ENCODE measurements at regions not wholly inside any gene's neighbourhood (a gene's known extent, or its start where the extent isn't known, plus 50 kb on each side); places are given as distances from the start of the nearest gene placed in this dataset.

DNA sequence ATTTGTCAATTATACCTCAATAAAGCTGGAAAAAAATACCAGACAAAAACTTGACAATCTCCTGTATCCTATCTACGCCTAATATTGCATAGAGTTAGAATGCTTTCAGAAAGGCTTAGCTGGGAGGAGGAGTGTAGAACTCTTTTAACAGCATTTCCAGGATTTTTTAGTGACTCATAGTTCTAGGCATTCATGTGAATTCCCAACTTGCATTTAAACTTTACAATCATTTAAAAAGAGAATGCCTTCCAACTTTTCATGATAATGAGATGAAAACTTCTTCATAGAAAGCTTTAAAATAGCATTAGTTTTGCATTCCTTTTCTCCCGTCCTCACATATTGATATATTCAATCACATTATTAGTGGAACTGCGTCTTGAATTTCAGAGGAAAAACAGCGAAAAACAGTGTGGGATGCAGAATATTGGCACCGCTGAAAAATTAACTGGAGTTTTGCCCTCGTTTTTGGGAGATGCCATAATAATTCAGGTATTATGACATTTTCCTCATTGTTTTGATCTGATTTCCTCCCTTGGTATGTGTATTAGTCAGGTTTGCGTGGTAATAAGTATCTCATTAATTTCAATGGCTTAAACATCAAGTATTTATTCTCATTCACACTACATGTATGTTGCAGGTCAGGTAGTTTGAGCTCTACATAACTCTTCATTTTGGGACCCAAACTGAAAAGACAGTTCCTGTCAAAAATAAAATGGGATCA is 293.2 kb upstream of the FIGN start:
- intact Hi-C loops (cut with micrococcal nuclease) = no loop called here
- no peak for DNase-seq
- CTCF ChIA-PET = no interaction called here
- Mint-ChIP-seq H3K27me3 (no peaks in the 10 kb centered on the region), H3K4me1 (ENCODE audit: low read depth) (no peaks in the 10 kb centered on the region), H3K36me3 (no peaks in the 10 kb centered on the region), H3K4me3 (no peak overlapping the region), H3K27ac (no peak overlapping the region), H3K9me3 (peaks cover 8% of the 10 kb centered on the region)
- POLR2A ChIA-PET = no interaction called here

DNA sequence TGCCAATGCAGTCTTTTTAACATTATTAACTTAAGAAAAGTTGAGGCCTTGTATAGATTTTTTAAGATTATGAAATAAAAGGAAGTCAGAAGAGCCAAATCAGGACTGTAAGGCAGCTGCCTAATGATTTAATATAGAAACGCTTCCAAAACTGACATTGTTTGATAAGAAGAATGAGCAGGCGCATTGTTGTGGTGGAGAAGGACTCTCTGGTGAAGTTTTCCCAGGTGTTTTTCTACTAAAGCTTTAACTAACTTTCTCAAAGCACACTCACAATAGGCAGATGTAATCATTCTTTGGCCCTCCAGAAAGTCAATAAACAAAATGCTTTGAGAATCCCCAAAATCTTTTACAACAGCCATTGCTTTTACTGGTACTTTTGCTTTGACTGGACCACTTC is 288.6 kb upstream of the FIGN start:
- CTCF ChIA-PET = no interaction called here
- POLR2A ChIA-PET = no interaction called here
- Mint-ChIP-seq H3K9me3 (peaks cover 13% of the 10 kb centered on the region), H3K27me3 (no peaks in the 10 kb centered on the region), H3K4me3 (no peak overlapping the region), H3K4me1 (ENCODE audit: low read depth) (no peaks in the 10 kb centered on the region), H3K36me3 (no peaks in the 10 kb centered on the region), H3K27ac (no peak overlapping the region)
- no peak for DNase-seq
- intact Hi-C loops (cut with micrococcal nuclease) = no loop called here

DNA sequence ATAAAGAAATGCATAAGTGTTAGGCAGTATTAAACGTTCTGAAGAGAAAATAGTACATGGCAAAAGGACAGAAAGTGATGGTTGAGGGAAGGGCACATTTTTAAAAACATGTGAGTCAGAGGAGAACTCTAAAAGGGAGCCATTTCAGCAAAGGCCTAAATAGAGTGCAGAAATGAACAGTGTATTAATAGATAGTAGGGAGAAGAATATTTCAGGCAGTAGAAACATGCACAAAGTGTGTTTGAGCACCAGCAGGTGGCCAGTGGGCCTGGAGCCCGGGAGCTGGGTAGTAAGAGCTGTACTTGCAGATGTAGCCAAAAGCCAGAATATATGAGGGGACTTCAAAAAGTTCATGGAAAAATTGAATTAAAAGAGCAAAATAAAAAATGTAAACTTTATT is 288.1 kb upstream of the FIGN start:
- Mint-ChIP-seq H3K9me3 (peaks cover 9% of the 10 kb centered on the region), H3K27me3 (no peaks in the 10 kb centered on the region), H3K36me3 (no peaks in the 10 kb centered on the region), H3K27ac (no peak overlapping the region), H3K4me3 (no peak overlapping the region), H3K4me1 (ENCODE audit: low read depth) (no peaks in the 10 kb centered on the region)
- POLR2A ChIA-PET = no interaction called here
- CTCF ChIA-PET = no interaction called here
- no peak for DNase-seq
- intact Hi-C loops (cut with micrococcal nuclease) = no loop called here

DNA sequence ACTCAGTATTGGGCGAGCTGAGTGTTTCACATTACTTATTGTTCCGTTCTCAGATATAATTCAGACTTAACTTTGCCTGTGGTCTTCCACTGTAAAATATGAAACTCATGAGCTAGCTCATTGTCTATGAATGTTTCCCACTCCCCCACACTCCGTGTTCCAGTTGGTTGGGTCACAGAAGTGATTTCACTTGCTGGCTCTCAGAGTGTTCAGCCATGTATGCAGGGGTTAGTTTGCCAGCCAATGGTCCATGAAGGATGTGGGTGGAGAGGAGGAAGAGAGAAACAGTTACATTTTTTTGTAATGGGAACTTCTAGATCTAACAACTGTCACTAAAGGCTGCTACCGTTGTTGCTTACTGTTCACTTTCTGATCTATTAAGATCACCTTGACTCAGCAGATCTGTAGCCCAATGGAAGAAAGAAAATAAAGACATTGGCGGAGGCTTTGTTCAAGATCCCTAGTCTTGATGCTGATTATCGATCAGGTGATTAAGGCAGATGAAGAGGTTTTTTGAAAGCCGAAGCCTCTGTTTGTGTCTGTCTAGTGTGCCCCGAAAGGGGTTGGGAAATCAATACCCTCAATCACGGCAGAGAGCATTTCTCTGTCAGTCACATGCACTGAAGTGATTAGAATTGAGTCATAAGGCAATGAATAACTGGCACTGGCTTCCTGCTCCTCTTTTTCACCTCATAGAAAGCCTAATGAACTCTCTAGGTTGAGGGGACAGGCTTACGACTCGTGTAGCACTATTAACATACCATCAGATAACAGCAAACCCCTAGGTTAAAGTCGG is 279.7 kb upstream of the FIGN start:
- no peaks in the 10 kb centered on the region for H3K27me3 Mint-ChIP-seq
- peaks cover 7% of the 10 kb centered on the region for H3K9me3 Mint-ChIP-seq
- ChIA-PET POLR2A (no interaction called here), CTCF (no interaction called here)
- no peaks in the 10 kb centered on the region for H3K36me3 Mint-ChIP-seq
- no peaks in the 10 kb centered on the region for H3K4me1 Mint-ChIP-seq (ENCODE audit: low read depth)
- H3K27ac Mint-ChIP-seq = no peak overlapping the region
- H3K4me3 Mint-ChIP-seq = no peak overlapping the region
- intact Hi-C loops (cut with micrococcal nuclease) = no loop called here
- no peak for DNase-seq

DNA sequence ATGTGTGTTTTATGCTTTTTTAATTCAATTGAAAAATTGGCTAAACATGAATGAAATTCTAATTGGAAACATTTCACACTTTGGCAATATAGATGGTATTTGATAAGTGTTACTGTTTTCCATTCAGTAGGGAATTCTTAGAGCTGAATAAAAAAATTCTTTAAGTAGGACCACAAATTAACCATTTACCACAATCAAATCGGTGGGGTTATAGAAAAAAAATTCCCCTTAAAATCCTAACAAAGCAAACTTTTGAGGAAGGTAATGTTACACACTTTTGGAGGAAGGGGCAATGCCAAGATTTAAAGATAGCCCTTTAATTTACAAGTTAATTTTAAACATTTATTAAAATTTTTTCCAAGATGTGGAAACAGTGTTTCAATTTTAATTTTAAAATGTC is 279.0 kb upstream of the FIGN start:
- intact Hi-C loops (cut with micrococcal nuclease) = no loop called here
- Mint-ChIP-seq H3K27me3 (no peaks in the 10 kb centered on the region), H3K36me3 (no peaks in the 10 kb centered on the region), H3K27ac (no peak overlapping the region), H3K4me1 (ENCODE audit: low read depth) (no peaks in the 10 kb centered on the region), H3K9me3 (peaks cover 7% of the 10 kb centered on the region), H3K4me3 (no peak overlapping the region)
- DNase-seq = no peak
- ChIA-PET POLR2A (no interaction called here), CTCF (no interaction called here)

DNA sequence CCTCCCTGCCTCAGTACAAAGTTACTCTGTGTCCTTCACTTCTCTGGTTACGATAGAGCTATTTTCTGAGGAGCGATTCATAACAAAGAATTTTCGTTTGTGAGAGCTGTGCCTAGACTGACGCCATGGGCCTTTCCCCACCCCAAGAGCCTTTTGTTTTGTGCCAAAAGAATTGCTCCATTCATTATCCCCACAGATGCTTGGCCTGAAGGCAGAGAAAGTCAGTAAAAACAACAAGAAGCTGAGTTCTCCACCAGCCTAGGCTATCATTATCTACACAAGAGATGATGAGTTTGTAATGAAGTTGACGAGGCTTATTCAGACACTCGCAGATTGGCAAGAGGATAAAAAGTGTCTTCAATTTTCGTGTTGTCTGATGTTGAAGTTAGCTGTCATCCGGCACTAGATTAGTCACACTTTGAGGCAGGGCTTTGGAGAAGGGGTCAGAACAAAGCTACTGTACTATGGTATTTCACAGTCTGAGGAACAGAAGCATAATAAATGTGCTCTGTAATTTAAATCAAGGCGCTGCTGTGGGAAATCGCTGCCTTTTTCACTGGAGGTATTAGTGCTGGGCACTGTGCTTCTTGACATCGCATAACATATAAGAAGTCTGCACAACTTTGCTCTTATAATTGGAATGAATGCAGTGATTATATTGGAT is 278.4 kb upstream of the FIGN start:
- no peaks in the 10 kb centered on the region for H3K36me3 Mint-ChIP-seq
- intact Hi-C loops (cut with micrococcal nuclease) = no loop called here
- H3K4me3 Mint-ChIP-seq = no peak overlapping the region
- no peaks in the 10 kb centered on the region for H3K4me1 Mint-ChIP-seq (ENCODE audit: low read depth)
- no peak overlapping the region for H3K27ac Mint-ChIP-seq
- no peaks in the 10 kb centered on the region for H3K27me3 Mint-ChIP-seq
- peaks cover 7% of the 10 kb centered on the region for H3K9me3 Mint-ChIP-seq
- ChIA-PET POLR2A (no interaction called here), CTCF (no interaction called here)
- no peak for DNase-seq

DNA sequence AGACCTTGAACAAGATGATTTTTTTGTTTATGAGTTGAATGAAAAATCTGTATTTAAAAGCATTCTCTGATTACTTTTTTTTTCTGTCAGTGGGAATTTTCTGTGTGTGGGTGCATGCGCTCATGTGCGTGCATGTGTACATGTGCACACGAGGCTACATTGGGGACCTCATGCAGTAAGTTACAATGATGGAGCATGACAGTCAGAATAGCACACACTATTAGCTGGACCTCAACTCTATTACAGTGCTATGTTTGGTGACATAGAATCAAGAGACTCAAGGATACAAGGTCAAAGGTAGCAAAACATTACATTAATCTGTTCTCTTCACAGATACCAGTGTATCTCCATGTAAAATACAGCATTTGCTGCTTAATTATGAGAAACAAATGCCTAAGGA is 276.8 kb upstream of the FIGN start:
- no peak for DNase-seq
- no peaks in the 10 kb centered on the region for H3K4me1 Mint-ChIP-seq (ENCODE audit: low read depth)
- no peak overlapping the region for H3K4me3 Mint-ChIP-seq
- CTCF ChIA-PET = no interaction called here
- no peak overlapping the region for H3K27ac Mint-ChIP-seq
- intact Hi-C loops (cut with micrococcal nuclease) = no loop called here
- H3K9me3 Mint-ChIP-seq = peaks cover 7% of the 10 kb centered on the region
- H3K27me3 Mint-ChIP-seq = no peaks in the 10 kb centered on the region
- POLR2A ChIA-PET = no interaction called here
- H3K36me3 Mint-ChIP-seq = no peaks in the 10 kb centered on the region

DNA sequence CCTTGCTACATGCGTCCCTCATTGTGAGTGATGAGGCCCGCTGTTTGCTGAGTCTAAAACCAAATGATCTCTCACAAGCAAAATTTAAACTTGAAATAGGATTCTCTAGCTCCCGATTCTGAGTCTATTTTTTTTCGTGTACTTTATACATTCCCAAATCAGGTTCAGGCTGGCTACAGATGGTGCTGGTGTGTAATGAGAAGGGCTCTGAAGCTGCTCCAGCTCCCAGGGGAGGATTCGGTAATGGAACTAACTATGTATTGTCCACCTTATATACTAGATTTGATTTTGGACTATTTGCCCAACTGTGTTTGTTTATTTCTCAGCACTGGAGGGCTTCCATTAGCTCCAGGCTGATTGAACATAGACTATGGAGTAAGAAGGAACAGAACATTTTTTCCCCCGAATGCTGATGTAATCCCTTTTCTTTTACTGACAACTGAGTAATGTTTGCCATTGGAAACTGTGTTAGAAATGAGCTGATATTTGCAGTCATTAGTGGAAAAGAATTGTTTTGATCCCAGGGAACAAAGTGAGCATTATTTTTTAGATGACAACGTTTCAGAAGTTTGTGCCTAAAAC is 274.0 kb upstream of the FIGN start:
- H3K9me3 Mint-ChIP-seq = peaks cover 10% of the 10 kb centered on the region
- intact Hi-C loops (cut with micrococcal nuclease) = no loop called here
- no peak overlapping the region for H3K4me3 Mint-ChIP-seq
- H3K27ac Mint-ChIP-seq = no peak overlapping the region
- CTCF ChIA-PET = no interaction called here
- H3K36me3 Mint-ChIP-seq = no peaks in the 10 kb centered on the region
- no peaks in the 10 kb centered on the region for H3K27me3 Mint-ChIP-seq
- H3K4me1 Mint-ChIP-seq (ENCODE audit: low read depth) = no peaks in the 10 kb centered on the region
- POLR2A ChIA-PET = no interaction called here
- no peak for DNase-seq

DNA sequence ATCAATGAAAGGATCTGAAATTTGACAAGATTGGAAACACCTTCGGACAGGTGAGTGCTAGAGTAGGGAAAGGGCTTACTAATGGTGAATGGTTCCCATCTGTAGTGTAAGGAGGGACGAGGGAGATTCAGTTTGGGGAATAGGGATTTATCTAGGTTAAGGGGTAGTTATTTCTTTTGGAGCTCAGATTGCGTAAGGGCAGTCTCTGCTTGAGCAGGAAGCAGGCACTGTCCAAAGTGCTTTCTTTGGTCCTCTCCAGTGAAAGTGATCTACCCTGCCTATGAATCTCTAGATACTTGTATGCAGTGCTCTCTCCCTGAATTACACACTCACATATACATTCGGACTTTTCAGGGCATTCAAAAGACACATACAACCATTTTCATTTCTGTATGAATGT is 272.9 kb upstream of the FIGN start:
- no peak for DNase-seq
- Mint-ChIP-seq H3K27me3 (no peaks in the 10 kb centered on the region), H3K36me3 (no peaks in the 10 kb centered on the region), H3K9me3 (peaks cover 6% of the 10 kb centered on the region), H3K4me1 (ENCODE audit: low read depth) (no peaks in the 10 kb centered on the region), H3K4me3 (no peak overlapping the region), H3K27ac (no peak overlapping the region)
- CTCF ChIA-PET = no interaction called here
- POLR2A ChIA-PET = no interaction called here
- intact Hi-C loops (cut with micrococcal nuclease) = no loop called here

DNA sequence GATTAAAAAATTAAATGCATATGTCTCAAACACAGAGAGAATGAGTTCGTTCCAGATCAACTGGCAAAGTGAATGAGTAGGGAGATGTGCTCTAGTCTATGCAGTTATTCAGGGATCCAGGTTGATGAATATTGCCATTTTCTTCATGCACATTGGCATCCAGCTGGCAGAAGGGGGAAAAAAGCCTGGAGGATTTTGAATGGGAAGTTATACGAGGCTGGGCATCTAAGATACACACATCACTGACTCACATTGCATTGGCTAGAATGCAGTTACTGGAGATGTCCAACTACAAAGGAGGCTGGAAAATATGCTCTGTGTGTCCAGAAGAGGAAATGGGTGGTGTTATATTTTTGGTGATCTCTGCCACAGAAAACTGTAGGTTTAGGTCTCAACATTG is 270.9 kb upstream of the FIGN start:
- CTCF ChIA-PET = no interaction called here
- H3K36me3 Mint-ChIP-seq = no peaks in the 10 kb centered on the region
- POLR2A ChIA-PET = no interaction called here
- H3K27me3 Mint-ChIP-seq = no peaks in the 10 kb centered on the region
- intact Hi-C loops (cut with micrococcal nuclease) = no loop called here
- H3K4me1 Mint-ChIP-seq (ENCODE audit: low read depth) = no peaks in the 10 kb centered on the region
- no peak for DNase-seq
- no peak overlapping the region for H3K27ac Mint-ChIP-seq
- H3K9me3 Mint-ChIP-seq = peaks cover 9% of the 10 kb centered on the region
- no peak overlapping the region for H3K4me3 Mint-ChIP-seq

DNA sequence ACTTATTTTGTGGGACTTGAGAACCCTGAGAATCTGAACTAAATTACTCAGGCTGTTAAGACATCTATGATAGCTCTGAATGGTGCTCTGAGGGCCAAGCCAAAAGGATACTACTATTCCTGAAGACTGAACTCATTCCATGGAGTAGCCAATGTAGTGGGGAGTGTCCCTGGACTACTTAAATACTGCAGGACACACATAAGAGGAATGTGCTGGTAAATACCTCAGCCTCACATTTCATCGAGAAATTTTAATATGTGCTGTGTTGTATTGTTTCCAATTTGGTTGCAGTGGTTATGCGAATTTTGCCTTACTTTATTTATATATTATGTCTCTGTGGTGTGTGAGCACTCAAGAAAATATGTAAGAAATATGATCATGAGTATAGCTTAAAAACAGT is 264.4 kb upstream of the FIGN start:
- intact Hi-C loops (cut with micrococcal nuclease) = no loop called here
- Mint-ChIP-seq H3K4me3 (no peak overlapping the region), H3K4me1 (ENCODE audit: low read depth) (no peaks in the 10 kb centered on the region), H3K27ac (no peak overlapping the region), H3K27me3 (no peaks in the 10 kb centered on the region), H3K9me3 (peaks cover 9% of the 10 kb centered on the region), H3K36me3 (no peaks in the 10 kb centered on the region)
- POLR2A ChIA-PET = no interaction called here
- CTCF ChIA-PET = no interaction called here
- DNase-seq = no peak

DNA sequence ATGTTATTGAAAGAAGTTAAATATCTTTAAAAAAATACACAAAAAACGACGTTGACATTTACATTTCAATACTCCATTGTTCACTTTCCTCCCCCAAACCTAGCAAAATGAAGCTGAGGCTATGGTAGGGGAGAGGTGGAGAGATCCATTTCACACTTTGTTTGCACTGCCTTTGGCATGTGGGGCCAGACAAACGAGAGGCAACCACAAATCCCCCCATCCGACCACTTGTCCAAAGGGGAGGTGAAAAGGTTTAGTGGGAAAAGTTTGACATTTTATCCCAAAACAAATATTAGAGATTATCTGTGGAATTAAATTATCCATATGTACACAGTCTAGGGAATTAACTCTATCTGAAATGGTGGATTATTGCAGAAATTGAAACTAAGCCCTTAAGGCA is 261.7 kb upstream of the FIGN start:
- Mint-ChIP-seq H3K4me1 (ENCODE audit: low read depth) (no peaks in the 10 kb centered on the region), H3K4me3 (no peak overlapping the region), H3K27me3 (no peaks in the 10 kb centered on the region), H3K9me3 (peaks cover 5% of the 10 kb centered on the region), H3K27ac (no peak overlapping the region), H3K36me3 (no peaks in the 10 kb centered on the region)
- intact Hi-C loops (cut with micrococcal nuclease) = no loop called here
- no peak for DNase-seq
- ChIA-PET CTCF (no interaction called here), POLR2A (no interaction called here)

DNA sequence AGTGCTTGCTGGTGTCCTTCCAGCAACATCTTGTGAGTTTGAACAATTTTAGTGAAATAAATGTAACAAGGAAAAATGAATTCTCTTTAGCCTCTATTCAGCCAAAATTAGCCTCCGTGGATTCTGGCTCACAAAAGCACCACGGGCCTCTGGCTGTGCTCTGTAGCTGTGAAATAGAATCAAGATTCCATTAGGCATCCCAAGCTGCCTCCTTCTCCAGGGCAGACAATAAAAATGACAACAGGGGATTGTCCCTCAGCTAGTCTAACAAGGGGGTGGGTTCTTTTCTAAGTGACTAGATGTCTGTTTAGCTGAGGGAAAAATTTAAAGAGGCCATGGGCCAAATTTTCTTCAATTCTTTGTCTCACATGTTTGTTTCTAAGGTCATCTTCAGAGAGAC is 254.7 kb upstream of the FIGN start:
- no peak for DNase-seq
- Mint-ChIP-seq H3K27ac (no peak overlapping the region), H3K4me1 (ENCODE audit: low read depth) (no peaks in the 10 kb centered on the region), H3K36me3 (no peaks in the 10 kb centered on the region), H3K4me3 (no peak overlapping the region), H3K9me3 (no peaks in the 10 kb centered on the region), H3K27me3 (no peaks in the 10 kb centered on the region)
- CTCF ChIA-PET = no interaction called here
- intact Hi-C loops (cut with micrococcal nuclease) = no loop called here
- POLR2A ChIA-PET = no interaction called here

Data from activated CD4-positive, alpha-beta memory T cell treated with anti-CD3 and anti-CD28 coated beads for 36 hours (primary cell).